ENCODE measurements at regions not wholly inside any gene's neighbourhood (a gene's known extent, or its start where the extent isn't known, plus 50 kb on each side); places are given as distances from the start of the nearest gene placed in this dataset.

GRCh38 chr9:87158765-87159164, 211.5 kb upstream of the GAS1 start:
- H3K9me2 ChIP-seq (ENCODE audit: insufficient read depth), result no peaks in the 10 kb centered on the region
- no peaks in the 10 kb centered on the region for H3K4me1 ChIP-seq (ENCODE audit: control insufficient read depth in 1 of 2, insufficient read depth in 2 of 2, low read length in 2 of 2)
- no peak overlapping the region for H3K27ac ChIP-seq (ENCODE audit: low read depth, low read length)
- DNase-seq (ENCODE audit: low read depth, low spot score) (no peak), ATAC-seq (no peak)
- H2AFZ ChIP-seq (ENCODE audit: low read depth, low read length, poor library complexity, severe bottlenecking), result no peak overlapping the region
- H3K36me3 ChIP-seq (ENCODE audit: control insufficient read depth in 1 of 2, insufficient read depth in 2 of 2, low read length in 2 of 2), result no peaks in the 10 kb centered on the region
- RAD21 ChIA-PET (ENCODE audit: low non-redundant PET in 1 of 2, low total read pairs in 2 of 2, uncharacterized antibody in 2 of 2, unreplicated experiment in 2 of 2), result no interaction called here
- CTCF ChIA-PET, result no interaction called here
- no peak for TF ChIP-seq EZH2 (IDR thresholded peaks at IDR 0.05)
- no peak for TF ChIP-seq CTCF (IDR thresholded peaks at IDR 0.05 in 2 of 3, conservative IDR thresholded peaks at IDR 0.05 in 1 of 3; ENCODE audit: borderline replicate concordance in 1 of 3, insufficient read depth in 1 of 3, low read depth in 2 of 3, low read length in 2 of 3)
- TF ChIP-seq ZBTB33 (IDR thresholded peaks at IDR 0.05; ENCODE audit: extremely low read depth, insufficient replicate concordance, low read length), result no peak
- no peak for TF ChIP-seq JUND (IDR thresholded peaks at IDR 0.05)
- TF ChIP-seq SIN3A (IDR thresholded peaks at IDR 0.05; ENCODE audit: low read depth), result no peak
- no peak for TF ChIP-seq REST (IDR thresholded peaks at IDR 0.05; ENCODE audit: low read depth)
- TF ChIP-seq MAX (IDR thresholded peaks at IDR 0.05), result no peak
- no peak for TF ChIP-seq ELF1 (IDR thresholded peaks at IDR 0.05; ENCODE audit: borderline replicate concordance, low read depth)
- no peak for TF ChIP-seq RAD21 (IDR thresholded peaks at IDR 0.05; ENCODE audit: low read depth)
- TF ChIP-seq ZFX (IDR thresholded peaks at IDR 0.05), result no peak
- no peak for TF ChIP-seq POLR2A (IDR thresholded peaks at IDR 0.05; ENCODE audit: borderline replicate concordance, extremely low read depth, insufficient read depth, insufficient read length)
- no peak for TF ChIP-seq SP1 (IDR thresholded peaks at IDR 0.05; ENCODE audit: low read depth)
- TF ChIP-seq FOSL1 (IDR thresholded peaks at IDR 0.05; ENCODE audit: low read depth), result no peak
- no TSS peak for BruUV-seq (replicated peaks)
- no peak overlapping the region for H3K4me3 ChIP-seq (replicated peaks in 1 of 2; ENCODE audit: low read depth in 1 of 2, low read length in 2 of 2)
- intact Hi-C loops (cut with micrococcal nuclease), result no loop called here
- H3K4me2 ChIP-seq (ENCODE audit: low read length), result no peak overlapping the region
- peaks cover 16% of the 10 kb centered on the region for H3K27me3 ChIP-seq (ENCODE audit: insufficient read depth, low read length)
- POLR2A ChIA-PET, result no interaction called here
- H3K9me3 ChIP-seq (ENCODE audit: control insufficient read depth in 1 of 2, insufficient read depth in 1 of 2, low read depth in 1 of 2, low read length in 2 of 2), result no peaks in the 10 kb centered on the region
- no peaks in the 10 kb centered on the region for H3K79me2 ChIP-seq (ENCODE audit: insufficient read depth, low read length)
- no peaks in the 10 kb centered on the region for H4K20me1 ChIP-seq (ENCODE audit: insufficient read depth)
- H3K9ac ChIP-seq (ENCODE audit: low read length), result no peak overlapping the region

All from HCT116 (cell line).